Endodermal cell (in vitro differentiated cells): ENCODE measurements at regions not wholly inside any gene's neighbourhood (a gene's known extent, or its start where the extent isn't known, plus 50 kb on each side); places are given as distances from the start of the nearest gene placed in this dataset.

Source experiments
- DNase-seq: peaks from one replicate; pipeline ENCODE4 v3.0.0-alpha.2; 2017
- H3K27ac ChIP-seq: 2 replicates; pipeline ENCODE4 v1.5.1; 2013; ENCODE audit warnings: mild to moderate bottlenecking, low read depth, low read length, moderate library complexity
- H3K27me3 ChIP-seq: 2 replicates; pipeline ENCODE4 v1.6.1; 2013; ENCODE audit warnings: mild to moderate bottlenecking, low read length, moderate library complexity; ENCODE audit not compliant: insufficient read depth, control insufficient read depth, poor library complexity, severe bottlenecking
- H3K36me3 ChIP-seq: 2 replicates; pipeline ENCODE4 v1.7.0; 2013; ENCODE audit warnings: mild to moderate bottlenecking, low read length, moderate library complexity; ENCODE audit not compliant: control insufficient read depth, insufficient read depth
- H3K4me1 ChIP-seq: one replicate; pipeline ENCODE4 v1.7.0; 2013; ENCODE audit warnings: low read length; ENCODE audit not compliant: control insufficient read depth, insufficient read depth
- H3K4me3 ChIP-seq: 2 replicates; pipeline ENCODE4 v1.5.1; 2013; ENCODE audit warnings: mild to moderate bottlenecking, low read length, moderate library complexity
- H3K9ac ChIP-seq: 2 replicates; pipeline ENCODE4 v1.6.1; 2013; ENCODE audit warnings: mild to moderate bottlenecking, low read length, moderate library complexity; ENCODE audit not compliant: poor library complexity, severe bottlenecking; ENCODE audit errors: extremely low read depth
- H3K9me3 ChIP-seq: 2 replicates; pipeline ENCODE4 v1.6.1; 2013; ENCODE audit warnings: mild to moderate bottlenecking, low read length, moderate library complexity; ENCODE audit not compliant: control insufficient read depth
- H3K27ac Mint-ChIP-seq: 2 replicates; pipeline ENCODE4 v1.8.0; 2020; ENCODE audit warnings: mixed read lengths
- H3K27me3 Mint-ChIP-seq: 2 replicates; pipeline ENCODE4 v1.8.0; 2021; ENCODE audit warnings: mild to moderate bottlenecking, mixed read lengths; ENCODE audit not compliant: insufficient read depth
- H3K36me3 Mint-ChIP-seq: 2 replicates; pipeline ENCODE4 v1.8.0; 2020; ENCODE audit warnings: low read depth, mixed read lengths
- H3K4me1 Mint-ChIP-seq: 2 replicates; pipeline ENCODE4 v1.8.0; 2020; ENCODE audit warnings: mixed read lengths
- H3K4me3 Mint-ChIP-seq: 2 replicates; pipeline ENCODE4 v1.8.0; 2020; ENCODE audit warnings: mild to moderate bottlenecking, moderate library complexity, mixed read lengths
- H3K9me3 Mint-ChIP-seq: 2 replicates; pipeline ENCODE4 v1.8.0; 2020; ENCODE audit warnings: mild to moderate bottlenecking, mixed read lengths
- CTCF ChIP-seq: fragments of 200-600 bp; sonication (generic); conservative IDR thresholded peaks from 2 replicates; pipeline ENCODE4 v1.5.0; 2021; ENCODE audit warnings: antibody characterized with exemption, mild to moderate bottlenecking
- WGBS, 2 experiments: methylation state at CpG; one replicate each; pipeline versions ENCODE4 v1.1.5 to v1.1.7; 2013; ENCODE audit warnings: missing lambda C conversion rate in 2 of 2, mixed read lengths in 1 of 2; ENCODE audit not compliant: insufficient coverage in 1 of 2, insufficient read length in 1 of 2; 5-methylcytosine and 5-hydroxymethylcytosine counted together

DNA sequence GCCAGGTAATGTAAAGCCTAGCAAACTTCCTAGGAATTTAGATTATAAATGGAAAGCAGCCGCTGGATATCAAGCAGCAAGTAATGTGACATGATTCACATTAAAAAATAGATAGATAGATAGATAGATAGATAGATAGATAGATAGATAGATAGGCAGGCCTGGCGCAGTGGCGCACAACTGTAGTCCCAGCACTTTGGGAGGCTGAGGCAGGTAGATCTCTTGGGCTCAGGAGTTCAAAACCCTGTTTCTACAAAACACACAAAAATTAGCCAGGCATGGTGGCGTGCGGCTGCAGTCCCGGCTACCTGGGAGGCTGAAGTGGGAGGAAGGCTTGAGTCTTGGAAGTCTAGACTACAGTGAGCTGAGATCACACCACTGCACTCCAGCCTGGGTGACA is 236.9 kb downstream of the SLITRK6 start:
- Histone ChIP-seq H3K36me3 (no peaks in the 10 kb centered on the region), H3K4me1 (no peaks in the 10 kb centered on the region), H3K27ac (no peak overlapping the region), H3K9me3 (no peaks in the 10 kb centered on the region), H3K4me3 (no peak overlapping the region), H3K9ac (no peak overlapping the region), H3K27me3 (no peaks in the 10 kb centered on the region)
- H3K4me3 Mint-ChIP-seq, result no peak overlapping the region
- TF ChIP-seq CTCF, result no peak
- 94 to 100% methylated on average over 2 to 6 of the region's 6 CpGs for WGBS, 2 experiments
- no peaks in the 10 kb centered on the region for H3K36me3 Mint-ChIP-seq
- H3K9me3 Mint-ChIP-seq, result no peaks in the 10 kb centered on the region
- no peaks in the 10 kb centered on the region for H3K27me3 Mint-ChIP-seq
- no peak overlapping the region for H3K27ac Mint-ChIP-seq
- H3K4me1 Mint-ChIP-seq, result no peaks in the 10 kb centered on the region
- DNase-seq, result no peak

- Mint-ChIP-seq H3K9me3 (no peaks in the 10 kb centered on the region), H3K4me3 (no peak overlapping the region), H3K27ac (no peak overlapping the region), H3K4me1 (no peaks in the 10 kb centered on the region), H3K27me3 (no peaks in the 10 kb centered on the region), H3K36me3 (no peaks in the 10 kb centered on the region)
- Histone ChIP-seq H3K27me3 (no peaks in the 10 kb centered on the region), H3K9me3 (no peaks in the 10 kb centered on the region), H3K36me3 (no peaks in the 10 kb centered on the region), H3K4me1 (no peaks in the 10 kb centered on the region), H3K27ac (no peak overlapping the region), H3K9ac (no peak overlapping the region), H3K4me3 (no peak overlapping the region)
- WGBS, 2 experiments, result 87 to 90% methylated on average over 2 to 6 of the region's 6 CpGs
- TF ChIP-seq CTCF, result no peak
- no peak for DNase-seq
Measured at GRCh38 chr13:85557691-85558467, 241.3 kb downstream of the SLITRK6 start.

DNA sequence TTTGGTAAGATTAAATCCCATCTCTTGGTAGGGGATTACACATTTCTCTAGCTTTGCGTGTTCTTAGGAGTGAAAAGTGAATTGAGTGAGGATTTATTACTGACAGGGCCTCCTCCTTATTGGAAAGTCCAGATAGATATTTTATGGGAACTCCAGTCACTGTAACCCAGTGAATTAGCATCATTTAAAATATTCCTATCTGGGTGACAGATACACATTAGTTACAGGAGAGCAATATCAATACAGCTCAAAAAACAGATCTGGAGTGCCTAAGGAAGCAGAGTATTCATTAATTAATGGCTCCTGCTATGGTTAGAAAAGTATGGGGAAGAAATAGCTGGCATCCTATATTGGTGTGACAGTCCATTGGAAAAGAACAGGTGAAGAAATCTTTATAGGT is 248.2 kb downstream of the SLITRK6 start:
- WGBS, 2 experiments, result 87% methylated on average over 1 of the region's 1 CpG; no CpG with 5 or more reads in 1 of the 2 experiments
- H3K9me3 Mint-ChIP-seq, result no peaks in the 10 kb centered on the region
- no peak overlapping the region for H3K4me3 ChIP-seq
- no peaks in the 10 kb centered on the region for H3K4me1 Mint-ChIP-seq
- no peaks in the 10 kb centered on the region for H3K4me1 ChIP-seq
- H3K9ac ChIP-seq, result no peak overlapping the region
- H3K4me3 Mint-ChIP-seq, result no peak overlapping the region
- DNase-seq, result no peak
- H3K27me3 Mint-ChIP-seq, result no peaks in the 10 kb centered on the region
- no peaks in the 10 kb centered on the region for H3K27me3 ChIP-seq
- no peak overlapping the region for H3K27ac Mint-ChIP-seq
- H3K36me3 ChIP-seq, result no peaks in the 10 kb centered on the region
- no peak for TF ChIP-seq CTCF
- no peak overlapping the region for H3K27ac ChIP-seq
- H3K9me3 ChIP-seq, result peaks cover 7% of the 10 kb centered on the region
- H3K36me3 Mint-ChIP-seq, result no peaks in the 10 kb centered on the region
